GM12891 (cell line): ENCODE measurements at regions not wholly inside any gene's neighbourhood (a gene's known extent, or its start where the extent isn't known, plus 50 kb on each side); places are given as distances from the start of the nearest gene placed in this dataset.

Source experiments
- POLR2A ChIP-seq: IDR thresholded peaks from 2 replicates; pipeline ENCODE4 v1.6.1; 2011; ENCODE audit warnings: low read depth, low read length, control low read depth
- POLR2AphosphoS5 ChIP-seq: IDR thresholded peaks from 2 replicates; pipeline ENCODE4 v1.6.1; 2011; ENCODE audit warnings: low read depth, low read length, control low read depth

GRCh38 chr4:75412746-75413145, 101.5 kb downstream of the RCHY1 start:
- TF ChIP-seq POLR2A (no peak), POLR2AphosphoS5 (no peak)
